Thyroid gland (tissue), 4 donors: ENCODE measurements at regions not wholly inside any gene's neighbourhood (a gene's known extent, or its start where the extent isn't known, plus 50 kb on each side); places are given as distances from the start of the nearest gene placed in this dataset.

Experiments used
- POLR2A ChIP-seq, 2 donors: fragments of 450-650 bp; IDR thresholded peaks; one replicate each; pipeline ENCODE4 v1.6.1; 2017; ENCODE audit warnings: antibody characterized with exemption in 2 of 2, mild to moderate bottlenecking in 2 of 2, moderate library complexity in 1 of 2
- TF ChIP-seq, protein P1 (sequence below), 6 experiments: fragments of 200-600 bp in 3 of 6; fragments of 450-650 bp in 3 of 6; sonication (generic) in 3 of 6; IDR thresholded peaks; one replicate each; pipeline ENCODE4 v1.5.1; 2016 to 2019; ENCODE audit warnings: antibody characterized with exemption in 6 of 6, mild to moderate bottlenecking in 2 of 6, inconsistent platforms in 1 of 6, moderate library complexity in 1 of 6

DNA sequence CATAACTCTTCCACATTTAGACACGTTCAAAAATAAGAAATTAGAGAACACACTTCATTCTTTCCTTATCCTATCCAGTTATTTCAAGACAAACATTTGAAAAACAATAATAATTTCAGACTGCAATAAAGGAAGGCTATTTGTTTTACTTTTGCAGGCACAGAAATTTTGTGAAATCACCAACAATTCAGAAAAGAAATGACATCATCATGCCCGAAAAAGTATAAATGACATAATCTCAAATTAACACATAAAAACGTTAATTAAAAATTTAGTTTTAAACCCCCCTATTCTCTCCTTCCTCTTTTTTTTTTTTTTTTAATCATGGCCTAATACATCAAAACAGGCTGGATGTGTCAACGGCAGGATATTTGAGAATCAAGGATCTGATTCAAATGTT is 468.4 kb upstream of the RBFOX1 start:
- TF ChIP-seq, protein P1, sequence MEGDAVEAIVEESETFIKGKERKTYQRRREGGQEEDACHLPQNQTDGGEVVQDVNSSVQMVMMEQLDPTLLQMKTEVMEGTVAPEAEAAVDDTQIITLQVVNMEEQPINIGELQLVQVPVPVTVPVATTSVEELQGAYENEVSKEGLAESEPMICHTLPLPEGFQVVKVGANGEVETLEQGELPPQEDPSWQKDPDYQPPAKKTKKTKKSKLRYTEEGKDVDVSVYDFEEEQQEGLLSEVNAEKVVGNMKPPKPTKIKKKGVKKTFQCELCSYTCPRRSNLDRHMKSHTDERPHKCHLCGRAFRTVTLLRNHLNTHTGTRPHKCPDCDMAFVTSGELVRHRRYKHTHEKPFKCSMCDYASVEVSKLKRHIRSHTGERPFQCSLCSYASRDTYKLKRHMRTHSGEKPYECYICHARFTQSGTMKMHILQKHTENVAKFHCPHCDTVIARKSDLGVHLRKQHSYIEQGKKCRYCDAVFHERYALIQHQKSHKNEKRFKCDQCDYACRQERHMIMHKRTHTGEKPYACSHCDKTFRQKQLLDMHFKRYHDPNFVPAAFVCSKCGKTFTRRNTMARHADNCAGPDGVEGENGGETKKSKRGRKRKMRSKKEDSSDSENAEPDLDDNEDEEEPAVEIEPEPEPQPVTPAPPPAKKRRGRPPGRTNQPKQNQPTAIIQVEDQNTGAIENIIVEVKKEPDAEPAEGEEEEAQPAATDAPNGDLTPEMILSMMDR (IDR thresholded peaks at IDR 0.05) = no peak
- no peak for TF ChIP-seq POLR2A (IDR thresholded peaks at IDR 0.05)
